ENCODE measurements at regions not wholly inside any gene's neighbourhood (a gene's known extent, or its start where the extent isn't known, plus 50 kb on each side); places are given as distances from the start of the nearest gene placed in this dataset.

GRCh38 chr3:164194842-164195241 is 883.5 kb downstream of the SI start:
- TF ChIP-seq POLR2AphosphoS5 (IDR thresholded peaks at IDR 0.05) (no peak), EP300 (IDR thresholded peaks at IDR 0.05) (no peak)
- ATAC-seq: no peak
- 72 to 84% methylated on average over 2 of the region's 2 CpGs for WGBS, 2 donors (ENCODE audit: low coverage in 1 of 2)

DNA sequence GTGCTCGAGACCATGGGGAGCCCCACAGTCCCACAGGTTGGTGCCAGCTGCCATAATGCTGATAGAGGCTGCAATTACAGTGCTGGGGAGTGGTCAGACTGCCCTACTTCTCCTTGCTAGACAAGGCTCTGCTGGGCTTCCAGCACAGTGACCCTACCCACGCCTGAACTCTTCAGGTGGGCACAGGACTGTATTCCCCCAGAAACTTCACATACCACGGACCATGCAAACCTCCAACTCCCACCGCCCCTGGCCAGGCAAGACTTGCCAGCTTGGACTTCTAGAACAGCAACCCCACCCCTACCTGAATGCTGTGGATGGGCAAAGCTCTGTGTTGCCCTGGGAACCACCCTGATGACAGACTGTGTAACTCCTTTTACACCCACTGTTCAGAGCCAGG is 885.3 kb downstream of the SI start:
- 0 to 86% methylated on average over 1 of the region's 4 CpGs for WGBS, 2 donors (ENCODE audit: low coverage in 1 of 2)
- TF ChIP-seq POLR2AphosphoS5 (IDR thresholded peaks at IDR 0.05) (no peak), EP300 (IDR thresholded peaks at IDR 0.05) (no peak), POLR2A (IDR thresholded peaks at IDR 0.05) (no peak), CTCF (IDR thresholded peaks at IDR 0.05) (no peak)
- no peak for ATAC-seq
- Histone ChIP-seq H3K9me3 (no peaks in the 10 kb centered on the region), H3K27ac (no peak overlapping the region), H3K4me1 (no peaks in the 10 kb centered on the region), H3K27me3 (no peaks in the 10 kb centered on the region), H3K4me3 (no peak overlapping the region), H3K36me3 (no peaks in the 10 kb centered on the region)

More at GRCh38 chr3:164194842-164195241, 883.5 kb downstream of the SI start:
- Histone ChIP-seq H3K27me3 (no peaks in the 10 kb centered on the region), H3K4me1 (no peaks in the 10 kb centered on the region), H3K9me3 (no peaks in the 10 kb centered on the region), H3K27ac (no peak overlapping the region), H3K4me3 (no peak overlapping the region), H3K36me3 (no peaks in the 10 kb centered on the region)

DNA sequence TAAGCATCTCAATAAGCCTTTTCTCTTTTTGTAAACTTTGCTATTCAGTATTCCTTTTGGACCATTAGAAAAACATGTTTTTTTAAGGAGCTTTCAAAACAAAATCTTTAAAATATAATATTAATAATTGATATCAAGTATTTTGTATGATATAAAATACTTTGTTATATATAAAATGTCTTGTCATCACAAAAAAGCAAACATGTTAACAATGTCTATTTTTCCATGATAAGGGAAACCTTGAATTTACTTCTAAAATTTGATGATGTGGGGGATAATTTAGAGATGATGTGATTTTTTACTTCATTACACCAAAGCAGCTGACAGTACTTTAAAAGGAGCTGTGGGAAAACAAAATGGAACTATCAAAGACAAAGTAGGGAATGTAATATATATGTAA is 887.7 kb downstream of the SI start:
- H3K27ac ChIP-seq: no peak overlapping the region
- H3K36me3 ChIP-seq: no peaks in the 10 kb centered on the region
- H3K4me1 ChIP-seq: no peaks in the 10 kb centered on the region
- H3K4me3 ChIP-seq: no peak overlapping the region
- TF ChIP-seq POLR2A (IDR thresholded peaks at IDR 0.05): no peak
- no peak for TF ChIP-seq CTCF (IDR thresholded peaks at IDR 0.05)
- TF ChIP-seq EP300 (IDR thresholded peaks at IDR 0.05): no peak
- no peak for TF ChIP-seq POLR2AphosphoS5 (IDR thresholded peaks at IDR 0.05)
- H3K9me3 ChIP-seq: no peaks in the 10 kb centered on the region
- no peak for ATAC-seq
- no peaks in the 10 kb centered on the region for H3K27me3 ChIP-seq

DNA sequence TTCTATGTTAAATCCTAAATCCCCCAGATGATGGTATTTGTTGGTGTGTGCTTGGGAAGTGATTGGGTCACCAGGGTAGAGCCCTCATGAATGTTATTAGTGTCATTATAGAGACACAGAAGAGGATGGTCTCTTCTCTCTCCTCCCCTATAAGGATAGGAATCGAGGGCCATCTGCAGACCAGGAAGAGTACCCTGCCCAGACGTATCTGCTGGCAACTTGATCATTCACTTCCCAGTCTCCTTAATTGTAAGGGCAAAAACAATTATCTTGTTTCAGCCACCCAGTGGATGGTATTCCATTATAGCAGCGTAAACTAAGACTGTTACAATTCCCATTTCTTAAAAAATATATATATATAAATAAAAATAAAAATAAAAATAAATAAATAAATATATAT is 892.2 kb downstream of the SI start:
- no peaks in the 10 kb centered on the region for H3K9me3 ChIP-seq
- no peak overlapping the region for H3K4me3 ChIP-seq
- H3K36me3 ChIP-seq: no peaks in the 10 kb centered on the region
- no peak overlapping the region for H3K27ac ChIP-seq
- no peak for ATAC-seq
- TF ChIP-seq POLR2A (IDR thresholded peaks at IDR 0.05) (no peak), EP300 (IDR thresholded peaks at IDR 0.05) (no peak), CTCF (IDR thresholded peaks at IDR 0.05) (no peak), POLR2AphosphoS5 (IDR thresholded peaks at IDR 0.05) (no peak)
- H3K4me1 ChIP-seq: no peaks in the 10 kb centered on the region
- WGBS, 2 donors (ENCODE audit: low coverage in 1 of 2): 21 to 70% methylated on average over 3 of the region's 3 CpGs
- H3K27me3 ChIP-seq: no peaks in the 10 kb centered on the region

GRCh38 chr3:164179110-164179774 is 899.1 kb downstream of the SI start:
- Histone ChIP-seq H3K36me3 (no peaks in the 10 kb centered on the region), H3K27ac (no peak overlapping the region), H3K4me1 (no peaks in the 10 kb centered on the region), H3K4me3 (no peak overlapping the region), H3K27me3 (no peaks in the 10 kb centered on the region), H3K9me3 (peaks cover 0 to 6% (median 0%) of the 10 kb centered on the region in 3 donors)
- WGBS, 2 donors (ENCODE audit: low coverage in 1 of 2): 100% methylated on average over 1 of the region's 26 CpGs; no CpG with 5 or more reads in 1 of the 2 donors
- TF ChIP-seq POLR2AphosphoS5 (IDR thresholded peaks at IDR 0.05) (no peak), POLR2A (IDR thresholded peaks at IDR 0.05) (no peak), EP300 (IDR thresholded peaks at IDR 0.05) (no peak), CTCF (IDR thresholded peaks at IDR 0.05) (no peak)
- ATAC-seq: no peak

Data from gastroesophageal sphincter (tissue), 4 donors.